NCI-H2107 (cell line): ENCODE measurements at regions not wholly inside any gene's neighbourhood (a gene's known extent, or its start where the extent isn't known, plus 50 kb on each side); places are given as distances from the start of the nearest gene placed in this dataset.

Experiments used
- DNase-seq: peaks from one replicate; lab custom pipeline; 2025; lab: John Stamatoyannopoulos, UW

- no peak for DNase-seq
Observed at GRCh38 chr2:120881981-120882788, 146.5 kb downstream of the GLI2 start.

GRCh38 chr2:120883607-120884440, 148.2 kb downstream of the GLI2 start:
- no peak for DNase-seq

- DNase-seq: no peak
Observed at GRCh38 chr2:120884472-120885290, 149.0 kb downstream of the GLI2 start.

- DNase-seq: no peak
Observed at GRCh38 chr2:120885321-120885720, 149.7 kb downstream of the GLI2 start.

- DNase-seq: no peak
Observed at GRCh38 chr2:120885749-120886148, 150.1 kb downstream of the GLI2 start.

GRCh38 chr2:120886534-120887319, 151.1 kb downstream of the GLI2 start:
- DNase-seq: no peak

GRCh38 chr2:120887320-120887697, 151.6 kb downstream of the GLI2 start:
- no peak for DNase-seq

- DNase-seq: peak; percentile 80
Observed at GRCh38 chr2:120887741-120888231, 152.1 kb downstream of the GLI2 start.

- no peak for DNase-seq
Observed at GRCh38 chr2:120888851-120889250, 153.2 kb downstream of the GLI2 start.

GRCh38 chr2:120889936-120890335, 154.3 kb downstream of the GLI2 start:
- DNase-seq: no peak

- DNase-seq: no peak
Observed at GRCh38 chr2:120890566-120891360, 155.1 kb downstream of the GLI2 start.

- DNase-seq: no peak
Observed at GRCh38 chr2:120892271-120892966, 156.8 kb downstream of the GLI2 start.

- DNase-seq: no peak
Observed at GRCh38 chr2:120892967-120893667, 157.4 kb downstream of the GLI2 start.

- no peak for DNase-seq
Observed at GRCh38 chr2:120893811-120894584, 158.3 kb downstream of the GLI2 start.

- DNase-seq: no peak
Observed at GRCh38 chr2:120894966-120895365, 159.3 kb downstream of the GLI2 start.

GRCh38 chr2:120896126-120896525, 160.5 kb downstream of the GLI2 start:
- DNase-seq: no peak

GRCh38 chr2:120896901-120897300, 161.2 kb downstream of the GLI2 start:
- no peak for DNase-seq

- no peak for DNase-seq
Observed at GRCh38 chr2:120897399-120897798, 161.7 kb downstream of the GLI2 start.
